ENCODE measurements at regions not wholly inside any gene's neighbourhood (a gene's known extent, or its start where the extent isn't known, plus 50 kb on each side); places are given as distances from the start of the nearest gene placed in this dataset.

- Histone ChIP-seq H2AFZ (ENCODE audit: low read depth, low read length, severe bottlenecking) (no peak overlapping the region), H3K27me3 (ENCODE audit: low read length) (no peaks in the 10 kb centered on the region), H3K4me2 (ENCODE audit: low read depth, low read length, poor library complexity, severe bottlenecking) (no peak overlapping the region), H3K36me3 (ENCODE audit: low read length) (no peaks in the 10 kb centered on the region), H3K79me2 (ENCODE audit: insufficient read depth, low read length) (no peaks in the 10 kb centered on the region), H3K27ac (ENCODE audit: low read depth, low read length) (no peak overlapping the region), H3K9ac (ENCODE audit: low read length) (no peak overlapping the region), H3K9me2 (replicated peaks; ENCODE audit: insufficient read depth, low read length) (no peaks in the 10 kb centered on the region), H4K20me1 (ENCODE audit: low read depth, low read length) (no peaks in the 10 kb centered on the region), H3K9me3 (ENCODE audit: insufficient read depth, low read length) (no peaks in the 10 kb centered on the region), H3F3A (ENCODE audit: insufficient read depth) (no peaks in the 10 kb centered on the region), H3K4me3 (ENCODE audit: insufficient read depth, low read length, poor library complexity, severe bottlenecking) (no peak overlapping the region)
- TF ChIP-seq EZH2phosphoT487 (conservative IDR thresholded peaks at IDR 0.05; ENCODE audit: low read length) = no peak
- TF ChIP-seq, protein P1, sequence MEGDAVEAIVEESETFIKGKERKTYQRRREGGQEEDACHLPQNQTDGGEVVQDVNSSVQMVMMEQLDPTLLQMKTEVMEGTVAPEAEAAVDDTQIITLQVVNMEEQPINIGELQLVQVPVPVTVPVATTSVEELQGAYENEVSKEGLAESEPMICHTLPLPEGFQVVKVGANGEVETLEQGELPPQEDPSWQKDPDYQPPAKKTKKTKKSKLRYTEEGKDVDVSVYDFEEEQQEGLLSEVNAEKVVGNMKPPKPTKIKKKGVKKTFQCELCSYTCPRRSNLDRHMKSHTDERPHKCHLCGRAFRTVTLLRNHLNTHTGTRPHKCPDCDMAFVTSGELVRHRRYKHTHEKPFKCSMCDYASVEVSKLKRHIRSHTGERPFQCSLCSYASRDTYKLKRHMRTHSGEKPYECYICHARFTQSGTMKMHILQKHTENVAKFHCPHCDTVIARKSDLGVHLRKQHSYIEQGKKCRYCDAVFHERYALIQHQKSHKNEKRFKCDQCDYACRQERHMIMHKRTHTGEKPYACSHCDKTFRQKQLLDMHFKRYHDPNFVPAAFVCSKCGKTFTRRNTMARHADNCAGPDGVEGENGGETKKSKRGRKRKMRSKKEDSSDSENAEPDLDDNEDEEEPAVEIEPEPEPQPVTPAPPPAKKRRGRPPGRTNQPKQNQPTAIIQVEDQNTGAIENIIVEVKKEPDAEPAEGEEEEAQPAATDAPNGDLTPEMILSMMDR (IDR thresholded peaks at IDR 0.05; ENCODE audit: insufficient read depth, low read length, poor library complexity, severe bottlenecking) = no peak
Measured at GRCh38 chr22:48044487-48045060, 1282.1 kb downstream of the TBC1D22A start.

DNA sequence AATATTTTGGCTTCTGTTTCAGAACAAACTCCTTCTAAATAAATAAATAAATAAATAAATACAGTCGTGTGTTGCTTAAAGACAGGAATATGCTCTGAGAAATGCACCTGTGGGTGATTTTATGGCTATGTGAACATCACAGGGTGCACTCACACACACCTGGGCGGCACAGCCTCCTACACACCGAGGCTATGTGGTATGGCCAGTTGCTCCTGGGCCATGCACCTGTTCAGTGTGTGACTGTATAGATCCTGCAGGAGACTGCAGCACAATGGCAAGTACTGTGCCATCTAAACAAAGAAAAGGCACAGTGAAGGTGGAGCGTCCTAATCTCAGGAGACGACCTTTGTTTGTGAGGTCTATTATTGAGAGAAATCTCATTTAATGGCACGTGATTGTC is 1281.1 kb downstream of the TBC1D22A start:
- TF ChIP-seq EZH2phosphoT487 (conservative IDR thresholded peaks at IDR 0.05; ENCODE audit: low read length) = no peak
- H3F3A ChIP-seq (ENCODE audit: insufficient read depth) = no peaks in the 10 kb centered on the region
- H3K4me2 ChIP-seq (ENCODE audit: low read depth, low read length, poor library complexity, severe bottlenecking) = no peak overlapping the region
- no peak overlapping the region for H3K9ac ChIP-seq (ENCODE audit: low read length)
- H3K79me2 ChIP-seq (ENCODE audit: insufficient read depth, low read length) = no peaks in the 10 kb centered on the region
- no peaks in the 10 kb centered on the region for H3K27me3 ChIP-seq (ENCODE audit: low read length)
- H3K27ac ChIP-seq (ENCODE audit: low read depth, low read length) = no peak overlapping the region
- no peak overlapping the region for H3K4me3 ChIP-seq (ENCODE audit: insufficient read depth, low read length, poor library complexity, severe bottlenecking)
- no peaks in the 10 kb centered on the region for H3K36me3 ChIP-seq (ENCODE audit: low read length)
- H2AFZ ChIP-seq (ENCODE audit: low read depth, low read length, severe bottlenecking) = no peak overlapping the region
- no peaks in the 10 kb centered on the region for H3K9me2 ChIP-seq (replicated peaks; ENCODE audit: insufficient read depth, low read length)
- H4K20me1 ChIP-seq (ENCODE audit: low read depth, low read length) = no peaks in the 10 kb centered on the region
- no peaks in the 10 kb centered on the region for H3K9me3 ChIP-seq (ENCODE audit: insufficient read depth, low read length)

DNA sequence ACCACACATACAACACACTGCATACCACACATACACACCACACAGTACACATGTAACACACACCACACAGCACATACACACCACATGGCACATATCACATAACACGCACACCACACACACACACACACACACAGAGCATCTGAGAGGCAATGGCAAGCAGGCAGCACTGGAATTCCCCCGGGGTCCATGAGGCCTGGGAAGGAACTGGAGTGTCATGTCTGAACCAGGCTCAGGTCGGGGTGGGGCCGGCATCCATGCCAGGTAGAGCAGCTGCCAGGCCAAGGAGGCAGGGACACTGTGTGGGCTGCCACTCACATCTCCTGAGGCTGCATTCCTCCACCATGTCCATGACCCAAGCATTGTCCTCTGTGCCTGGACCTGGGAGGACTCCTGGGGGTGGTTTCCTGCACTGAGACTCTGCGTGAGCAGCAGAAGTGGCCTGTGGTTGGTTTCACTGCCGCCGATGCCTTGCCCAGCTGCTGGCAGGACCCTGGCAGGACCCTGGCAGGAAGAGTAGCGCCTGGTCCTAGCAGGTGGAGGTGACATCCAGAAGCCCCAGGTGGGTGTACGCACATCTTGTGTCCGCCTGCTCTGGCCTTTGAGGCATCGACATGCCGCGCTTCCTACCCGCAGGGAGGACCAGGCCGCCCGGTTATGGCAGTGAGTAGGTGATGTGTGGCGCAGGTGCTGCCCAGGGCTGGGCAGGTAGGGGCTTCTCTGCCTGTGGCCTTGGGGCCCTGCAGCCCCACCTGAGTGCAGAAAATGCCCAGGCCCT is 1280.4 kb downstream of the TBC1D22A start:
- Histone ChIP-seq H4K20me1 (ENCODE audit: low read depth, low read length) (no peaks in the 10 kb centered on the region), H3K4me2 (ENCODE audit: low read depth, low read length, poor library complexity, severe bottlenecking) (no peak overlapping the region), H3K27ac (ENCODE audit: low read depth, low read length) (no peak overlapping the region), H3K36me3 (ENCODE audit: low read length) (no peaks in the 10 kb centered on the region), H3K79me2 (ENCODE audit: insufficient read depth, low read length) (no peaks in the 10 kb centered on the region), H3K27me3 (ENCODE audit: low read length) (no peaks in the 10 kb centered on the region), H3F3A (ENCODE audit: insufficient read depth) (no peaks in the 10 kb centered on the region), H3K9ac (ENCODE audit: low read length) (no peak overlapping the region), H2AFZ (ENCODE audit: low read depth, low read length, severe bottlenecking) (no peak overlapping the region), H3K4me3 (ENCODE audit: insufficient read depth, low read length, poor library complexity, severe bottlenecking) (no peak overlapping the region), H3K9me3 (ENCODE audit: insufficient read depth, low read length) (no peaks in the 10 kb centered on the region), H3K9me2 (replicated peaks; ENCODE audit: insufficient read depth, low read length) (no peaks in the 10 kb centered on the region)
- TF ChIP-seq, protein P1 (IDR thresholded peaks at IDR 0.05; ENCODE audit: insufficient read depth, low read length, poor library complexity, severe bottlenecking) = no peak
- TF ChIP-seq EZH2phosphoT487 (conservative IDR thresholded peaks at IDR 0.05; ENCODE audit: low read length) = no peak

- Histone ChIP-seq H4K20me1 (ENCODE audit: low read depth, low read length) (no peaks in the 10 kb centered on the region), H3K27me3 (ENCODE audit: low read length) (no peaks in the 10 kb centered on the region), H3K27ac (ENCODE audit: low read depth, low read length) (no peak overlapping the region), H3K4me3 (ENCODE audit: insufficient read depth, low read length, poor library complexity, severe bottlenecking) (no peak overlapping the region), H3K9ac (ENCODE audit: low read length) (no peak overlapping the region), H3K9me2 (replicated peaks; ENCODE audit: insufficient read depth, low read length) (no peaks in the 10 kb centered on the region), H3K9me3 (ENCODE audit: insufficient read depth, low read length) (no peaks in the 10 kb centered on the region), H3K36me3 (ENCODE audit: low read length) (no peaks in the 10 kb centered on the region), H3K79me2 (ENCODE audit: insufficient read depth, low read length) (no peaks in the 10 kb centered on the region), H3K4me2 (ENCODE audit: low read depth, low read length, poor library complexity, severe bottlenecking) (no peak overlapping the region), H2AFZ (ENCODE audit: low read depth, low read length, severe bottlenecking) (no peak overlapping the region), H3F3A (ENCODE audit: insufficient read depth) (no peaks in the 10 kb centered on the region)
- TF ChIP-seq, protein P1 (IDR thresholded peaks at IDR 0.05; ENCODE audit: insufficient read depth, low read length, poor library complexity, severe bottlenecking) = no peak
- TF ChIP-seq EZH2phosphoT487 (conservative IDR thresholded peaks at IDR 0.05; ENCODE audit: low read length) = no peak
Measured at GRCh38 chr22:48039326-48039725, 1276.9 kb downstream of the TBC1D22A start.
